Brain microvascular endothelial cell (primary cell): ENCODE measurements at regions not wholly inside any gene's neighbourhood (a gene's known extent, or its start where the extent isn't known, plus 50 kb on each side); places are given as distances from the start of the nearest gene placed in this dataset.

Source experiments
- DNase-seq: peaks from one replicate; pipeline ENCODE4 v3.0.0-alpha.2; 2020
- H3K27ac ChIP-seq: fragments of 250-450 bp; sonication (Bioruptor Pico); 2 replicates; pipeline ENCODE4 v1.5.1; 2020; ENCODE audit warnings: mild to moderate bottlenecking, moderate library complexity
- H3K27me3 ChIP-seq: fragments of 250-450 bp; sonication (Bioruptor Pico); replicated peaks from 2 replicates; pipeline ENCODE4 v1.5.1; 2020; ENCODE audit warnings: mild to moderate bottlenecking
- H3K36me3 ChIP-seq: fragments of 250-450 bp; sonication (Bioruptor Pico); replicated peaks from 2 replicates; pipeline ENCODE4 v1.5.1; 2020; ENCODE audit warnings: mild to moderate bottlenecking
- H3K4me3 ChIP-seq: 2 replicates; pipeline ENCODE4 v1.5.1; 2011; ENCODE audit warnings: low read depth, mild to moderate bottlenecking, control low read depth, low read length, moderate library complexity
- CTCF ChIP-seq: IDR thresholded peaks from 2 replicates; pipeline ENCODE4 v1.5.1; 2011; ENCODE audit warnings: low read depth, mild to moderate bottlenecking, moderate library complexity, low read length, control low read depth, inconsistent platforms; ENCODE audit errors: missing control alignments
- in situ Hi-C: cut with HindIII; loops from 2 replicates; pipeline ENCODE4 v1.10.0; 2017; ENCODE audit warnings: low sequenced_read_pairs, low pct_ligation_motif_present

GRCh38 chr13:102933122-102933521, 87.3 kb downstream of the ERCC5 start:
- Histone ChIP-seq H3K36me3 (no peaks in the 10 kb centered on the region), H3K4me3 (no peak overlapping the region), H3K27ac (no peak overlapping the region), H3K27me3 (no peaks in the 10 kb centered on the region)
- TF ChIP-seq CTCF, result no peak
- DNase-seq, result no peak
- in situ Hi-C loops, result no loop called here

DNA sequence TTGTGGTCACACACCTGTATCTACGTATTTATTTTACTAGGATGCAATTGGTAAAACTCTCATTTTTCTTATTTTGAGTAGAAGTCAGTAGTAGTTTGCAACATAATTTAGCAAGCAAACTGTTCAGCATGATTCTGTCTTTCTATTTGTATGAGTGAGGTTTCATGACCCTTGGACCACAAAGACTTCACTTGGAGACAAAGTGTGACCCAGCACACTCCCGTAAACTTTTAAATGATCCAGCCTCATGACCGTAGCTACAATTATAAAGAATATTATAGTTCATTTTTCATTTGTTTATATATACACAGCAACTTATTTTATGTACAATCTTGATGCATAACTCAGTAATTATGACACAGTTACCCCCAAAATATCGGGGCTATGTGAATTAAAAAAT, 86.5 kb downstream of the ERCC5 start:
- in situ Hi-C loops, result no loop called here
- H3K36me3 ChIP-seq, result no peaks in the 10 kb centered on the region
- H3K4me3 ChIP-seq, result no peak overlapping the region
- no peak overlapping the region for H3K27ac ChIP-seq
- TF ChIP-seq CTCF, result no peak
- DNase-seq, result no peak
- H3K27me3 ChIP-seq, result no peaks in the 10 kb centered on the region

DNA sequence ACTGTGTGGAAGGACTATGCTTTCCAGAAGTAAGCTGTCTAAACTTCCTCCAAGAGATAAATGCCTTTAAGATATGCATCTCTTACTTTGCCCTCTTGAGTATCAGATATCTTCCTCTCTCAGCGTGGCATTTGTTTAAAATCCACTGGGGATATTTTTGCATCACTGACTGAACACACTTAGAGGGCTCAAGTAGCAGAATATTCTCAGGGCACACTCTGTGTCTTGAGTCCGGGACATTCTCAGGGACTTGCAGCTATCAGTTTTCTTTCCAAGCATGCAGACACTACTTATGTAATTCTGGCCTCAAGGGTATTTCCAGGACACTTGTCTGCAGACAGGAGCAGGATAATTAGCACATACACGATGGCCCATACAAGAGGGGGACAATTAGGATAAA, 84.7 kb downstream of the ERCC5 start:
- Histone ChIP-seq H3K36me3 (no peaks in the 10 kb centered on the region), H3K4me3 (no peak overlapping the region), H3K27ac (no peak overlapping the region), H3K27me3 (no peaks in the 10 kb centered on the region)
- in situ Hi-C loops, result no loop called here
- DNase-seq, result no peak
- TF ChIP-seq CTCF, result no peak

GRCh38 chr13:102928941-102929675, 83.3 kb downstream of the ERCC5 start:
- TF ChIP-seq CTCF, result no peak

More at GRCh38 chr13:102928941-102929675, 83.3 kb downstream of the ERCC5 start:
- H3K36me3 ChIP-seq, result no peaks in the 10 kb centered on the region
- H3K27me3 ChIP-seq, result no peaks in the 10 kb centered on the region
- no peak for DNase-seq
- in situ Hi-C loops, result no loop called here
- H3K27ac ChIP-seq, result no peak overlapping the region
- H3K4me3 ChIP-seq, result no peak overlapping the region
